Muscle of leg (tissue), 3 donors: ENCODE measurements at regions not wholly inside any gene's neighbourhood (a gene's known extent, or its start where the extent isn't known, plus 50 kb on each side); places are given as distances from the start of the nearest gene placed in this dataset.

ENCODE experiments used
- DNase-seq: peaks from one replicate; pipeline ENCODE4 v3.0.0; 2013
- H3K27ac ChIP-seq: one replicate; pipeline ENCODE4 v1.5.1; 2013; ENCODE audit warnings: mild to moderate bottlenecking, low read length, control low read depth
- H3K27me3 ChIP-seq: one replicate; pipeline ENCODE4 v1.6.1; 2013; ENCODE audit warnings: low read length; ENCODE audit not compliant: control insufficient read depth, insufficient read depth
- H3K36me3 ChIP-seq: one replicate; pipeline ENCODE4 v1.6.1; 2013; ENCODE audit warnings: low read length; ENCODE audit not compliant: control insufficient read depth, insufficient read depth
- H3K4me1 ChIP-seq: one replicate; pipeline ENCODE4 v1.6.1; 2013; ENCODE audit warnings: low read length; ENCODE audit not compliant: control insufficient read depth, insufficient read depth
- H3K4me3 ChIP-seq: one replicate; pipeline ENCODE4 v1.5.1; 2013; ENCODE audit warnings: low read length, control low read depth
- H3K9me3 ChIP-seq: replicated peaks from 2 replicates; pipeline ENCODE4 v1.6.1; 2013; ENCODE audit warnings: low read depth, low read length; ENCODE audit not compliant: control insufficient read depth
- WGBS: methylation state at CpG from one replicate; pipeline ENCODE4 v1.1.5; 2013; ENCODE audit warnings: missing lambda C conversion rate; ENCODE audit not compliant: insufficient coverage; 5-methylcytosine and 5-hydroxymethylcytosine counted together

GRCh38 chr9:2290382-2290781 is 275.2 kb downstream of the SMARCA2 start:
- Histone ChIP-seq H3K4me1 (peaks cover 13% of the 10 kb centered on the region), H3K27me3 (no peaks in the 10 kb centered on the region), H3K9me3 (no peaks in the 10 kb centered on the region), H3K27ac (no peak overlapping the region), H3K4me3 (no peak overlapping the region), H3K36me3 (no peaks in the 10 kb centered on the region)
- WGBS, result no CpG with 5 or more reads among the region's 1 CpG
- no peak for DNase-seq

DNA sequence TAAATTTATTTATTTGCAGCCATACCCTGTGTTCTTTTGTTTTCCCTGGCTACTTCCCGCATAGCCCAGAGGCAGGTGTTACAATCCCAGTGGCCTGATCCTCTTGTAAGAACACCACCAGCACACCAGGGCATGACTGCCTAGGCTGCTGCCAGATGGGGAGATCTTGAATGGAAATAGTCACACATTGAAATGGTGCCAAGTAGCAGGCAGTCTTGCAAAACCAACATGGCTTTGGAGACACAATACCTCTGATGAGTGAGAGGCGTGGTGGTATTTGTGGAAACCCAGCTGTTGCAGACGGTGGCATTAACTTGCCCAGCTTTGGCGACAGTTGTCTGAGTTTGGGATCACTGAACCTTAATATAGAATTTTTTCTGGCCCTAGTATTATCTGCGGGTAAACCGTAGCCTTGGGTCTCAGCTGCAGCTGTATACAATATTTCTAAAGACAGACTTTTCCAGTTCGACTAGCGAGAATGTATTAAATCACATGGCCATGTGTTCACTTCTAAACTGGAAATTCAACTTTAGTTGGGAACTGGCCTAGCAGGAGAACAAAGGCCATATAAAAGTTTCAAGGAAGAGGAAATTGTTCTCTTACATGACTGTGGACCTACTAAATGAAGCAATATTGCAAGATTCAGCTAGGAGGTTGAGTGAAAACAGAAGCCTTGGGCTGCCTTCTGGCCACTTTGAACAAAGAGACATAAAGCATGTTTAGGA is 277.0 kb downstream of the SMARCA2 start:
- Histone ChIP-seq H3K4me3 (no peak overlapping the region), H3K27ac (peak overlapping the region; percentile 74), H3K4me1 (peaks cover 13% of the 10 kb centered on the region), H3K36me3 (no peaks in the 10 kb centered on the region), H3K27me3 (no peaks in the 10 kb centered on the region), H3K9me3 (no peaks in the 10 kb centered on the region)
- DNase-seq, result peak; percentile 80
- WGBS, result 73% methylated on average over 3 of the region's 8 CpGs

GRCh38 chr9:2292733-2293132 is 277.6 kb downstream of the SMARCA2 start:
- no peaks in the 10 kb centered on the region for H3K27me3 ChIP-seq
- no peak for DNase-seq
- no peaks in the 10 kb centered on the region for H3K9me3 ChIP-seq
- peaks cover 13% of the 10 kb centered on the region for H3K4me1 ChIP-seq
- H3K27ac ChIP-seq, result peak overlapping the region; percentile 74
- no CpG with 5 or more reads among the region's 2 CpGs for WGBS
- H3K4me3 ChIP-seq, result no peak overlapping the region
- H3K36me3 ChIP-seq, result no peaks in the 10 kb centered on the region

GRCh38 chr9:2297771-2298170 is 282.6 kb downstream of the SMARCA2 start:
- Histone ChIP-seq H3K27me3 (no peaks in the 10 kb centered on the region), H3K4me1 (peaks cover 7% of the 10 kb centered on the region), H3K4me3 (no peak overlapping the region), H3K27ac (no peak overlapping the region), H3K36me3 (no peaks in the 10 kb centered on the region), H3K9me3 (no peaks in the 10 kb centered on the region)
- no peak for DNase-seq
- WGBS, result no CpG with 5 or more reads among the region's 1 CpG

GRCh38 chr9:2298217-2298616 is 283.1 kb downstream of the SMARCA2 start:
- Histone ChIP-seq H3K9me3 (no peaks in the 10 kb centered on the region), H3K4me3 (no peak overlapping the region), H3K27me3 (no peaks in the 10 kb centered on the region), H3K27ac (no peak overlapping the region), H3K4me1 (peaks cover 7% of the 10 kb centered on the region), H3K36me3 (no peaks in the 10 kb centered on the region)
- DNase-seq, result no peak
- 92% methylated on average over 1 of the region's 1 CpG for WGBS

DNA sequence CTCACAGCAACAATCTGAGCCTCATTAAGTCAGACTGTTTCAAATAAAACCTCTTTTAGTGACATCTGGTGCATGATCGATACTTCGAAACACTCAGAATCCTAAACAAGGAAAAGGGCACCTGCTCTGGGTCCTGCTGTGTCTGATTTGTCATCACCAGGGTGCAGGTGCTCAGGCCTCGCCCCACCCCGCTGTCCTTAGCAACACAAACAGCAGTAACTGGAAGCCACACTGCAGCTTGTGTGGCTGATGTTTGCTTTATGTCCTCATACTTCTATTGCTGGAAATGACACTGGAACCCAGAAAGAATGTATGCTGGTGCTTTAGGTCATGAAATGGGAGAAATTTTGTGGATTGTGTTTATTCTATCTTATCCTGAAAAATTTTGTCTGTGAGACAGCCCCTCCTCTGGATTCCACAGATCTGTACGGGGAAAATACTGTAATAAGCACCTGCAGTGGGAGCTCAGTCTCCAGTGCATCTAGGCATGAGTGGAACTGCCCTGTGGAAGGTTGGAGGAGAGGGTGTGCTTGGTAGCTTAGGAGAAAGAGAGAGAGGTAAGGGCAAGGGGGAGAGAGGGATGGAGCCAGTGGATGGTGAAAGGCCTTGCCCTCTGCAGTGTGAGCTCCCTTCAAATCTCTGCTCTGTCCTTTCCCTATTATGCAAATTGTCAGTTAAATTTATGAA is 284.2 kb downstream of the SMARCA2 start:
- H3K4me1 ChIP-seq, result peaks cover 7% of the 10 kb centered on the region
- no peaks in the 10 kb centered on the region for H3K9me3 ChIP-seq
- no peaks in the 10 kb centered on the region for H3K27me3 ChIP-seq
- no peak for DNase-seq
- 48% methylated on average over 3 of the region's 5 CpGs for WGBS
- H3K27ac ChIP-seq, result no peak overlapping the region
- no peaks in the 10 kb centered on the region for H3K36me3 ChIP-seq
- H3K4me3 ChIP-seq, result no peak overlapping the region

DNA sequence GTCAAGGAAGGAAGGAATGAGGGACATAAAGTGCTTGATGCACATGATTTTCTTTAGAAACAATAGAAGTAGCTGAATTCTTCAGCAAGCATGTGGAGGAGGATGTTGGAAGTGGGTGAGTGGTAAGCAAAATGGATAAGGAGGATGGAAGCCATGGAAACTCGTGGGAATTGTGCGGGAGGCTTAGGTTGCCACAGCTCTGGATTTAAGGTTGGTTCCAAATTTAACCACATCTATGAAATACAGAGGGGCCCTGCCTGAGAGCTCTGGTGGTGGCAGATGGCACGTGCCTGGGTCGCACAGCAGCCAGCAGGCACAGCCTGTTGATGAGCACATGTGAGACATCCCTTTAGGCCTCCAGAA is 284.7 kb downstream of the SMARCA2 start:
- H3K4me1 ChIP-seq, result peaks cover 5% of the 10 kb centered on the region
- H3K36me3 ChIP-seq, result no peaks in the 10 kb centered on the region
- 81% methylated on average over 2 of the region's 4 CpGs for WGBS
- H3K9me3 ChIP-seq, result no peaks in the 10 kb centered on the region
- H3K27ac ChIP-seq, result no peak overlapping the region
- no peak for DNase-seq
- no peak overlapping the region for H3K4me3 ChIP-seq
- no peaks in the 10 kb centered on the region for H3K27me3 ChIP-seq

GRCh38 chr9:2300325-2300724 is 285.2 kb downstream of the SMARCA2 start:
- Histone ChIP-seq H3K27me3 (no peaks in the 10 kb centered on the region), H3K36me3 (no peaks in the 10 kb centered on the region), H3K27ac (no peak overlapping the region), H3K4me1 (peaks cover 5% of the 10 kb centered on the region), H3K9me3 (no peaks in the 10 kb centered on the region), H3K4me3 (no peak overlapping the region)
- no peak for DNase-seq

DNA sequence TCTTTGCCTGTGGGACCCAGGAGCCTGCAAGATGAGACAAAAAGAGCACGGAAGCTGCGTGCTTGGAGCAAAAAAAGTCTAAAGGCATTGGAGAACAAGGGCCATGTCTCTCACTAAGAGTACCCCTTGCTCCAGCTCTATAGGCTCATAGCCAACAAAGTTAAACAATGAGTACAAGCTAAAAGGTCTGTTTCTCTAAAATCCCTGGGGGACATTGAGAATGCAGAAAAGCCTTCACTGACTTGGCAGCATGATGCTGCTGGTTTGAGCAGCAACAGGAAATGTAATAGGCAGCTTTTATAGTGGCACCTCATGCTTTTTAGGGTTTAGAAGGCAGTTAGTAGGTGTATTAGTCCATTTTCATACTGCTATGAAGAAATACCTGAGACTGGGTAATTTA is 287.5 kb downstream of the SMARCA2 start:
- 49% methylated on average over 2 of the region's 2 CpGs for WGBS
- Histone ChIP-seq H3K27me3 (no peaks in the 10 kb centered on the region), H3K4me1 (peaks cover 5% of the 10 kb centered on the region), H3K4me3 (no peak overlapping the region), H3K27ac (no peak overlapping the region), H3K36me3 (no peaks in the 10 kb centered on the region), H3K9me3 (no peaks in the 10 kb centered on the region)
- peak; percentile 27 for DNase-seq

- no peak for DNase-seq
- H3K27ac ChIP-seq, result no peak overlapping the region
- H3K9me3 ChIP-seq, result no peaks in the 10 kb centered on the region
- peaks cover 5% of the 10 kb centered on the region for H3K4me1 ChIP-seq
- no peaks in the 10 kb centered on the region for H3K27me3 ChIP-seq
- no peak overlapping the region for H3K4me3 ChIP-seq
- WGBS, result no CpG with 5 or more reads among the region's 3 CpGs
- H3K36me3 ChIP-seq, result no peaks in the 10 kb centered on the region
Measured at GRCh38 chr9:2303056-2303455, 287.9 kb downstream of the SMARCA2 start.
